Breast epithelium (tissue), 3 donors: ENCODE measurements at regions not wholly inside any gene's neighbourhood (a gene's known extent, or its start where the extent isn't known, plus 50 kb on each side); places are given as distances from the start of the nearest gene placed in this dataset.

Experiments
- POLR2A ChIP-seq: fragments of 450-650 bp; IDR thresholded peaks from one replicate; pipeline ENCODE4 v1.6.1; 2016; ENCODE audit warnings: antibody characterized with exemption, mild to moderate bottlenecking, moderate library complexity
- TF ChIP-seq, protein P1 (sequence below), 3 donors: fragments of 450-650 bp; IDR thresholded peaks; one replicate each; pipeline ENCODE4 v1.5.1; 2016 to 2017; ENCODE audit warnings: antibody characterized with exemption in 3 of 3, mild to moderate bottlenecking in 3 of 3, moderate library complexity in 3 of 3

DNA sequence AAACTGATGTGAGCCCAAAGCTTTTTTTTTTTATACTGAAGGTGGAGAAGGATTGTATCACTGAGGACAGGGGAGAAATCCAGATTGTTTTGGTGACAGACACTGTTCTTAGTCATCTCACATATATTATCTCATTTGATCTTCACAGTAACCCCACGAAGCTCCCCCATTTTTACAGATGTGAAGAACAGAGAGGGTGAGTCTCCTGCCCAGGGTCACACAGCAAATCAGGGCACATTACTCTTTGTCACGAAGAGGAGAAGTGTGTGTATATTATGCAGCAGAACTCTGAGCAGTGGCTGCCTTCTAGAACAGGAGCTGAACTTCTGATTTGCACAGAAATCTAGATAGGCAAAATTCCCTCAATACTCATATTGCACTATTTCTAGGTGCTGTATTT lies 504.3 kb downstream of the XYLT1 start:
- no peak for TF ChIP-seq POLR2A
- TF ChIP-seq, protein P1, sequence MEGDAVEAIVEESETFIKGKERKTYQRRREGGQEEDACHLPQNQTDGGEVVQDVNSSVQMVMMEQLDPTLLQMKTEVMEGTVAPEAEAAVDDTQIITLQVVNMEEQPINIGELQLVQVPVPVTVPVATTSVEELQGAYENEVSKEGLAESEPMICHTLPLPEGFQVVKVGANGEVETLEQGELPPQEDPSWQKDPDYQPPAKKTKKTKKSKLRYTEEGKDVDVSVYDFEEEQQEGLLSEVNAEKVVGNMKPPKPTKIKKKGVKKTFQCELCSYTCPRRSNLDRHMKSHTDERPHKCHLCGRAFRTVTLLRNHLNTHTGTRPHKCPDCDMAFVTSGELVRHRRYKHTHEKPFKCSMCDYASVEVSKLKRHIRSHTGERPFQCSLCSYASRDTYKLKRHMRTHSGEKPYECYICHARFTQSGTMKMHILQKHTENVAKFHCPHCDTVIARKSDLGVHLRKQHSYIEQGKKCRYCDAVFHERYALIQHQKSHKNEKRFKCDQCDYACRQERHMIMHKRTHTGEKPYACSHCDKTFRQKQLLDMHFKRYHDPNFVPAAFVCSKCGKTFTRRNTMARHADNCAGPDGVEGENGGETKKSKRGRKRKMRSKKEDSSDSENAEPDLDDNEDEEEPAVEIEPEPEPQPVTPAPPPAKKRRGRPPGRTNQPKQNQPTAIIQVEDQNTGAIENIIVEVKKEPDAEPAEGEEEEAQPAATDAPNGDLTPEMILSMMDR (IDR thresholded peaks at IDR 0.05): no peak
